Tibial nerve (tissue), 4 donors: ENCODE measurements at regions not wholly inside any gene's neighbourhood (a gene's known extent, or its start where the extent isn't known, plus 50 kb on each side); places are given as distances from the start of the nearest gene placed in this dataset.

ENCODE experiments used
- DNase-seq, 2 donors: peaks; one replicate each; pipeline ENCODE4 v3.0.0-alpha.2; 2019; ENCODE audit warnings: low spot score in 2 of 2
- H3K27ac ChIP-seq, 4 donors: fragments of 200-600 bp; sonication (generic) in 3 of 4; one replicate each; pipeline ENCODE4 v1.5.1; 2017 to 2019; ENCODE audit warnings: mild to moderate bottlenecking in 1 of 4
- H3K27me3 ChIP-seq, 2 donors: fragments of 200-600 bp; sonication (generic) in 1 of 2; one replicate each; pipeline versions ENCODE4 v1.5.1 to v1.6.0; 2017 to 2019
- H3K36me3 ChIP-seq, 3 donors: fragments of 200-600 bp; sonication (generic); one replicate each; pipeline ENCODE4 v1.5.1; 2018 to 2019
- H3K4me1 ChIP-seq, 4 donors: fragments of 200-600 bp; sonication (generic) in 3 of 4; one replicate each; pipeline ENCODE4 v1.5.1; 2017 to 2019
- H3K4me3 ChIP-seq, 4 donors: fragments of 200-600 bp; sonication (generic) in 3 of 4; one replicate each; pipeline ENCODE4 v1.5.1; 2017 to 2019; ENCODE audit warnings: mild to moderate bottlenecking in 1 of 4, moderate library complexity in 1 of 4
- H3K9me3 ChIP-seq, 4 donors: fragments of 200-600 bp; sonication (generic) in 3 of 4; one replicate each; pipeline ENCODE4 v1.5.1; 2017 to 2019
- CTCF ChIP-seq, 5 experiments: fragments of 200-600 bp in 3 of 5; fragments of 450-650 bp in 2 of 5; sonication (generic) in 3 of 5; IDR thresholded peaks; one replicate each; pipeline ENCODE4 v1.5.1; 2016 to 2019; ENCODE audit warnings: antibody characterized with exemption in 5 of 5, mild to moderate bottlenecking in 3 of 5, moderate library complexity in 2 of 5
- EP300 ChIP-seq, 2 donors: sonication (generic); formaldehyde crosslinking; IDR thresholded peaks; one replicate each; pipeline ENCODE4 v1.6.1; 2017; ENCODE audit warnings: antibody characterized with exemption in 2 of 2, mild to moderate bottlenecking in 1 of 2
- POLR2A ChIP-seq, 2 donors: fragments of 450-650 bp; IDR thresholded peaks; one replicate each; pipeline ENCODE4 v1.6.1; 2017; ENCODE audit warnings: antibody characterized with exemption in 2 of 2, mild to moderate bottlenecking in 2 of 2, moderate library complexity in 2 of 2
- WGBS, 2 donors: methylation state at CpG; one replicate each; pipeline ENCODE4 v1.1.5; 2018; 5-methylcytosine and 5-hydroxymethylcytosine counted together

GRCh38 chr5:18072600-18072999, 438.3 kb downstream of the TAF11L14 start:
- DNase-seq = no peak
- no peak overlapping the region for H3K4me3 ChIP-seq
- H3K9me3 ChIP-seq = no peaks in the 10 kb centered on the region
- TF ChIP-seq EP300 (IDR thresholded peaks at IDR 0.05) (no peak), POLR2A (IDR thresholded peaks at IDR 0.05) (no peak), CTCF (IDR thresholded peaks at IDR 0.05) (no peak)
- H3K36me3 ChIP-seq = no peaks in the 10 kb centered on the region
- H3K4me1 ChIP-seq = no peaks in the 10 kb centered on the region
- H3K27ac ChIP-seq = no peak overlapping the region
- no peaks in the 10 kb centered on the region for H3K27me3 ChIP-seq
- WGBS, 2 donors = 69 to 79% methylated on average over 2 of the region's 2 CpGs

- H3K27me3 ChIP-seq = no peaks in the 10 kb centered on the region
- no peak overlapping the region for H3K27ac ChIP-seq
- H3K4me3 ChIP-seq = no peak overlapping the region
- no peak for DNase-seq
- 33 to 36% methylated on average over 3 of the region's 3 CpGs for WGBS, 2 donors
- H3K36me3 ChIP-seq = no peaks in the 10 kb centered on the region
- H3K9me3 ChIP-seq = no peaks in the 10 kb centered on the region
- no peak for TF ChIP-seq CTCF (IDR thresholded peaks at IDR 0.05)
- no peak for TF ChIP-seq EP300 (IDR thresholded peaks at IDR 0.05)
- no peak for TF ChIP-seq POLR2A (IDR thresholded peaks at IDR 0.05)
- H3K4me1 ChIP-seq = no peaks in the 10 kb centered on the region
Measured at GRCh38 chr5:18074961-18075360, 440.7 kb downstream of the TAF11L14 start.

- Histone ChIP-seq H3K36me3 (no peaks in the 10 kb centered on the region), H3K4me1 (no peaks in the 10 kb centered on the region), H3K27ac (no peak overlapping the region), H3K9me3 (no peaks in the 10 kb centered on the region), H3K4me3 (no peak overlapping the region), H3K27me3 (no peaks in the 10 kb centered on the region)
- no peak for TF ChIP-seq EP300 (IDR thresholded peaks at IDR 0.05)
- DNase-seq = no peak
Measured at GRCh38 chr5:18078157-18078556, 443.9 kb downstream of the TAF11L14 start.

- Histone ChIP-seq H3K27ac (no peak overlapping the region), H3K9me3 (no peaks in the 10 kb centered on the region), H3K36me3 (no peaks in the 10 kb centered on the region), H3K27me3 (no peaks in the 10 kb centered on the region), H3K4me1 (no peaks in the 10 kb centered on the region), H3K4me3 (no peak overlapping the region)
- TF ChIP-seq EP300 (IDR thresholded peaks at IDR 0.05) = no peak
- no peak for DNase-seq
- 84 to 92% methylated on average over 3 of the region's 3 CpGs for WGBS, 2 donors
Measured at GRCh38 chr5:18079831-18080230, 445.6 kb downstream of the TAF11L14 start.

- H3K4me3 ChIP-seq = no peak overlapping the region
- no peak for TF ChIP-seq POLR2A (IDR thresholded peaks at IDR 0.05)
- TF ChIP-seq CTCF (IDR thresholded peaks at IDR 0.05) = no peak
- TF ChIP-seq EP300 (IDR thresholded peaks at IDR 0.05) = no peak
- no peaks in the 10 kb centered on the region for H3K36me3 ChIP-seq
- DNase-seq = no peak
- 66 to 68% methylated on average over 9 of the region's 9 CpGs for WGBS, 2 donors
- no peaks in the 10 kb centered on the region for H3K4me1 ChIP-seq
- H3K27me3 ChIP-seq = no peaks in the 10 kb centered on the region
- H3K27ac ChIP-seq = no peak overlapping the region
- H3K9me3 ChIP-seq = no peaks in the 10 kb centered on the region
Measured at GRCh38 chr5:18088020-18088579, 453.8 kb downstream of the TAF11L14 start.

GRCh38 chr5:18090177-18090576, 455.9 kb downstream of the TAF11L14 start:
- Histone ChIP-seq H3K36me3 (no peaks in the 10 kb centered on the region), H3K9me3 (no peaks in the 10 kb centered on the region), H3K27ac (no peak overlapping the region), H3K27me3 (no peaks in the 10 kb centered on the region), H3K4me1 (no peaks in the 10 kb centered on the region), H3K4me3 (no peak overlapping the region)
- no peak for TF ChIP-seq EP300 (IDR thresholded peaks at IDR 0.05)
- no peak for TF ChIP-seq POLR2A (IDR thresholded peaks at IDR 0.05)
- no peak for TF ChIP-seq CTCF (IDR thresholded peaks at IDR 0.05)
- WGBS, 2 donors = 58 to 61% methylated on average over 2 of the region's 2 CpGs
- DNase-seq = no peak
